GM21423 (cell line): ENCODE measurements at regions not wholly inside any gene's neighbourhood (a gene's known extent, or its start where the extent isn't known, plus 50 kb on each side); places are given as distances from the start of the nearest gene placed in this dataset.
"Not testable (repeated sequence)": the region's sequence is repeated elsewhere in the genome, so short reads cannot be mapped to it uniquely, and the experiment has no call there.

ENCODE experiments used
- ATAC-seq: cut with Tn5 transposase; IDR thresholded peaks from one replicate; pipeline ENCODE4 v1.9.1; 2021; ENCODE audit warnings: mild to moderate bottlenecking, moderate library complexity; ENCODE audit not compliant: unreplicated experiment

DNA sequence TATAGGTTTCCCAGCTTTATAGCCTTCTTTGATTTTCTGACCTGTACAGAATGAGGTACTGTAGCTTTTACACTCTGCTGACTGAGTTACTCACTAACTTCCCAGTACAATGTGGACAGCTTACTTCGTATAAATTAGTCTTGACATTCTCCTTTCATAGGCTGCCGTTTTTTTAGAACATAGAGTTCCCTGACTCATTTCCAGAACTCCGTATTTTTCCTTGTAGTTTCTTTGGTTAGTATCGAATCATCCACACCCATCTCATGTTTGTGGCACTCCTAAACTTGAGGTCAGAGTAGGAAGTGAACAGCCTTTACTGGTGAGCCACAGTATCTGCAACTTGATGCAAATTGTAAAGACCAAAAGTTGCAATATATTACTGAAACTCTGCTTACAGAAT is 303.9 kb downstream of the SLITRK5 start:
- ATAC-seq = no peak

DNA sequence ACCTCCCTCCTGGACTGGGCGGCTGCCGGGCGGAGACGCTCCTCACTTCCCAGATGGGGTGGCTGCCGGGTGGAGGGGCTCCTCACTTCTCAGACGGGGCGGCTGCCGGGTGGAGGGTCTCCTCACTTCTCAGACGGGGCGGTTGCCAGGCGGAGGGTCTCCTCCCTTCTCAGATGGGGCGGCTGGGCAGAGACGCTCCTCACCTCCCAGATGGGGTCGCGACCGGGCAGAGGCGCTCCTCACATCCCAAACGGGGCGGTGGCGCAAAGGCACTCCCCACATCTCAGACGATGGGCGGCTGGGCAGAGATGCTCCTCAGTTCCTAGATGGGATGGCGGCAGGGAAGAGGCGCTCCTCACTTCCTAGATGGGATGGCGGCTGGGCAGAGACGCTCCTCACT is 305.5 kb downstream of the SLITRK5 start:
- ATAC-seq = not testable (repeated sequence)

DNA sequence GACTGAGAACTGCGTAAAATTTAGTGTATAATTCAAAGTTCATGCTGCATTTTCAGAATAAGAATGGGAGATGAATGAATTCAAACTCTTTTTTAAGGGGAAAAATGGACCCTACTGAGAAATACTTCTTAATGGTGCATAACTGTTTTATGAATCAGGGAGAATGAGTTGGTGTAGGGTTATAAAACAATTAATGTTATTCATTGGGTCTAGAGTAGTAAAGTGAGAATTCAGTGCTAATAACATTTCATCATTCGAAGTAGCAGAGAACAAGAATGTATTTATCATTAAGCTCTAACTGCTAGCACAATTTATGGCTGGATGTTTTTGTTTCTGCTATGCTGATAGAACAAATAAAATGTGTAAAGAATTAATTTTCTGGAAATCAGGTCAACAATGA is 310.2 kb downstream of the SLITRK5 start:
- ATAC-seq = no peak

DNA sequence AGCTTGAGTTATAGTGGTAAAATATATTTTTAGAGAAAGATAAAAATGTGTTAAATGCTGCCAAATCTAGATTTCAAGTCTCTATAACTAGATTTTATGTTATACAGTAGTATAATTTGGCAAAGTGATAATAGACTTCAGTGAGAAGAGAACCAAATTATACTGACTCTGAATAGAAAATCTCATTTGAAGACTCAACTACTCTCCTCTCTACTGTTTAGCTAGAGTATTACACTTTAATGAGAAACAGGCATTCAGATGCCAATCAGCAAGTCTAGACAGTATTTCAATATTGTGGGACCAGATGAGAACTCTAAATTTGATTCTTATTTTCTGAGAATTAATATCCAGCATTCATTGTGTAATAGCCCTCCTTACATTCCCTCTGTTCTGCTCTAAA is 311.2 kb downstream of the SLITRK5 start:
- ATAC-seq = no peak

DNA sequence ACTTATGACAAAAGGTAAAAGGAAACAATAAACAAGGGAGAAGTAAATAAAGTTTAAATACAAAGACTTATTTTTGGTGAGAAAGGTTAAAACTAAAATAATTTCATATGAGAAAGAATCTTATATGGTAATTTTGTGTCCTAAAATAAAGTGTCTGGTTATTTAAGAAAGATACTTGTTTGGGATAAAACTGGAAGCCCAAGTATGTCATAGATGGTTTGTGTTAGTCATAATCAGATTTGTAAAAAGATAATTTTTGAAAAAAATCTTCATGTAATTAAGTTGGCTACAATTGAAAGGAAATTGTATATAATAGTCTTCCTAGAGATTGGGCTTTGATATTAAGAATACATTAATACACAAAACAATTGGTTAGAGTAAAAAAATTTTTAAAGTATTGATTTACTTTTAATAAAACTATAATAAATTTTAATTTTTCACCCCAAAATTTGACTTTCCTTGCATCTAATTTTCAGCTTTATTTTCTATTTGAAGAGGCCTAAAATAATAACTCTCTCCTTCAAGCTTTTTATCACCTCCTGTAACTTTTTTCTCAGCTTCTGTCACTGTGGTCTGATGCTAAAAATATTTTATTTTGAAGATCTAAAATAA is 315.6 kb downstream of the SLITRK5 start:
- ATAC-seq = no peak

DNA sequence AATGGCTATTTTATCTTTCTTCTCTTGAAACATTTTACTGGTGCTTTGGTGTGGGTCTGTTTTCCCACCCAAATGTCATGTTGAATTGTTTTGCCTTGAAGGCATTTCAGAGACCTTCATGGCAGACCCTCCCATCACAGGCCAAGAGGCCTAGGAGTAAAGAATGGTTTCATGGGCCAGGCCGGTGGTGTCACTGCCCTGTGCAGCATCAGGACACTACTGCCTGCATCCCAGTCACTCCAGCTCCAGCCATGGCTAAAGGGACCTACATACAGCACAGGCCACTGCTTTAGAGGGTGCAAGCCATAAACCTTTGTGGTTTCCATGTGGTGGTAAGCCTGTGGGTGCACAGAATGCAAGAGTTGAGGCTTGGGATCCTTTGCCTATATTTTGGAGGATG is 326.9 kb downstream of the SLITRK5 start:
- ATAC-seq = no peak

DNA sequence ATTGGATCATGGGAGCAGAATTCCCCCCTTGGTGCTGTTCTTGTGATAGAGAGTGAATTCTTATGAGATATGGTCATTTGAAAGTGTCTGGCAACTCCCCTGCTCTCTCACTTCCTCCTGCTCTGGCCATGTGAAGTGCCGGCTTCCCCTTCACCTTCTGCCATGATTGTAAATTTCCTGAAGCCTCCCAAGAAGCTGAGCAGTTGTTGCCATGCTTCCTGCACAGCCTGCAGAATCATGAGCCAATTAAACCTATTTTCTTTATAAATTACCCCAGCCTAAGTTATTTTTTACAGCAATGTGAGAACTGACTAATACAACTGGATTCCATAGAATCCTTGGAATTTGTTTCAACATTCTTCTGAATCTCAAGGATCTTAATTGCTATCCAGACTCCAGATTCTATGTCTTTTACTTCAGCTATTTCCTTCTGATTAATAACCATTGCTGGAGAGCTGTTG is 328.1 kb downstream of the SLITRK5 start:
- ATAC-seq = no peak

DNA sequence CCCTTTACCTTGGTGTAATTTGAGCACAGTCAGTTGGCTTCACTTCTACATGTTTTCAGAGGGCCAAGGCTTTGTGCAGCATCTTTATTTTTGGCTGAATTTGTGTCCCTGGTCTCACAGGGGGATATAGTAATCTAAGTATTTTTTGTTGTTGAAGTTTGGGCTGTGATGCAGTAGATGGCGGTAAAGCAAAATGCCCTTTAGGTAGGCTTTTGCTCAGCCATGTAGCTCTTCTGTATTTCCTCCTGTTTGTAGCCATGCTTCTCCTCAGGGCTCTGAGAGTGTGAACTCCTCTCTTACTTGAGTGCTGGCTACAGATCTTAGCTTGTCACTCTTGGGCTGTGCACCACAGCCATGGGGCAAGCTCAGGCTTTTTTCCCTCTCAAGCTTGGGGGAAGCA is 328.6 kb downstream of the SLITRK5 start:
- ATAC-seq = no peak

DNA sequence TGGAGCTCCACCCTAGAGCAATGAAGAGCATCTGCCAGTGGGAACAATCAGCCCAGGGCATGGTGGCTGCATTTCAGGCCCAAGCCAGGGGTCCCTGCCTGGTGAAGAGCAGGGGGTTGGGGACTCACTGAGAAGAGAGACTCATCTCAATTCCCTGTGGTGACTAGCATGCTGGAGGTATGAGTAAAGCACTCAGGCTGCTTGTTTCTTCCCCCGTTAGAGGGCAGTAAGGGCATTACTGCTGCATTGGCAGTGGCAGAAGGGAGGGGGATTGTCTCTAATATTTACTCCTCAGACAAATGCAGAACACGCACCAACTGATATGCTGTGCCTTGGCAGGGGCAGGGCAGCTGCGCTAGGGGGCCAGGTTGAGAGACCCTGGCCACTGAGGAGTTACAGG is 329.1 kb downstream of the SLITRK5 start:
- no peak for ATAC-seq

DNA sequence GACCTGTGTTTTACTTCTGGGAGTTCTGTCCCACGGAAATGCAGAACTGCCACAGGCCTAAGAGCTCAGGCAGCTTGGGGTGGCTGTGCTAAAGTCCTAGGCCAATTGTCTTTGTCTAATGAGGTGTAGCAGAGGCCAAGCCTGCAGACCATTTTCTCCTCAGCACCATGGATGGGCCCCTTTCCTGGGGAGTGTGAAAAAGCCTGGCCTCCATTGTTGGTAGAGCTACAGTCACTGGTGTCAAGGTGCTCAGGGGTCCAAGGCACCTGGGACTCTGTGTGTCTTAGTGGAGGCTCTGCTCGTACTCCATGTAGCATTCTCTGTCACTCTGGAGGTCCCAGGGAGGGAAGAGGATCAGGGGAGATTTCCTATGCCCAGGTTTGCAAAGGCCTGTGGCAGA is 329.6 kb downstream of the SLITRK5 start:
- ATAC-seq = no peak

DNA sequence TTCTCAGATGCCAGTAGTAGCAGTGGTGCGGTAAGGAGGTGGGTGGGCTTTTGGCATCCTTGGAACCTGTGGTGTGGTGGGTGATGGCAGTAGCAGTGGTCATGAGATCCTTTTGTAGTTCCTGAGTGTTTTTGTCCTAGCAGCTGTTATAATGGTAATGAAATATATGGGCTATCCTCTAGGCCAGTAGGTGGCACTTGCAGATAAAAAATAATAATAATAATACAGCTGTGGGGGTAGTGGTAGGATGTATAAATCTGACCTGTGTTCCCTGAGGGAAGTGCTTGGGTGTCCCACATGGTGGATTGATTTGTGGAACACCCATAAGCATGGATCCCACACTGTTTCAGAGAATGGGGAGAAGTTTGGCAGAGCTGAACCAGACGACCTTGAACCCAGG is 334.0 kb downstream of the SLITRK5 start:
- ATAC-seq = no peak

DNA sequence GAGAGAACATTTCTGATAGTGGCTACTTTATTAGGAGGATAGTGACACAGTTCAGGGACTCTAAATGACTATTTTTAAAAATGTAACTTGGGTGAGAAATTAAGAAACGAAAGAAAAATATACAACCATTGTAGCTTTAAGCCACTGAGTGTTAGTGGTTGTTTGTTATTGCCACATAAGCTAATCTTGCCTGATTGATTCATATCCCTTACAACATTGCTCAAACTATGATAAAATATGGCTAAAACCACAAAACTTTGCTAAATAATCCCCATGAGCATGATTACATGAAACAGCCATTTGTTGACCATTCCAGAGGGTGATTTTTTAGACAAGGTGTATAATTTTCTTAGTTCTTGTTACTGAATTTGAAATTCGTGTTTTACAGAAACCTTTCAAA is 343.4 kb downstream of the SLITRK5 start:
- no peak for ATAC-seq

DNA sequence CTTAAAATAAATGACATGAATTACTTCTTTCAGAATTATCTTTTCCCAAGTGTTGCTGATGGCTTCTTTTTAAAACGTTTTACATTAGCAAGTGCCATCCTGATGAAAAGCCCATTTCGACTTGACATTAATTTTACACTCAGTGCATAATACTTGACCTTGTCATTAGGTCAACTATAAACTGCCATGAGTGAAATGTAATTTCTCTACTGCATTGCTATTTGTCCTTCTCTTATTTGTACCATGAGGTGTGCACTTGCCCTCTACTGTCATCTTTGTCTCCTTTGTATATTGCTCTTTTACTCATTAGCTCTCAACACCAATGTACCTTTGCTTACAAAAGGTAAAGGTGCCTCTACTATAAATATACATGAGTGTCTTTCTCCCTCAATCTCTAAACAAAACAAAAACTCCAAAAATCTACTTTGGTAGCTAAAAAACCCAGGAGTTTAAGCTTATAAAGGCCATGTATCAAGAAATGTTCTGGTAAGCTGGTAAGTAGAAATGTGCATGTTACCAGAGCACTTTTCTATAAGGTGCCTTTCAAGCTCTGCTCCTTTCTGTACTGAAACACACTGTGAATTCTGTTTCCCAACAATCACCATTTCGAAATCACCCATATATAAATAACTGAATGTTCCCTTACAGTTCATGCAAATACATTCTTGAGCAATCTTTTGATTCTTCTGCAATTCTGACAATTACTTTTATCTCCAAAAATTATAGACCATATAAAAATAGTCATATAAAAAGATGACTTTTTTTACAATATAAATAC is 351.4 kb downstream of the SLITRK5 start:
- no peak for ATAC-seq

DNA sequence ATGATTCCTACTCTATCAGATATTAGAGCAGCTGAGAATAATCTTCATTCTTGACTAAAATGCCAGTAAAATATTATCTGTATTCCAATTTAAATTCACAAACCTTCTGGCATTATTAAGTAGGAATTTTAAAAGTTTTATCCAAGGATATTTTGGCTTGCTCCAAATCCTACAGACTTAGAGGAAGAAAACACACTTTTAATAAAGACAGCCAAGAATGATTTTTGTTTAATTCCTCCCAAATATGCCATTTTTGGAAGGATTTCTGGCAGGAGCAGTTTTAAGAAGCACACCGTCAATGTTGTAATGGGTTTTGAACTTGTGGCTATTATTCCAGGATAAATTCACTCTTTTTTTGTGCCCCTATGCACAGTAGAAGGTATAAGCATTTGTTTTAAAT is 355.1 kb downstream of the SLITRK5 start:
- no peak for ATAC-seq

DNA sequence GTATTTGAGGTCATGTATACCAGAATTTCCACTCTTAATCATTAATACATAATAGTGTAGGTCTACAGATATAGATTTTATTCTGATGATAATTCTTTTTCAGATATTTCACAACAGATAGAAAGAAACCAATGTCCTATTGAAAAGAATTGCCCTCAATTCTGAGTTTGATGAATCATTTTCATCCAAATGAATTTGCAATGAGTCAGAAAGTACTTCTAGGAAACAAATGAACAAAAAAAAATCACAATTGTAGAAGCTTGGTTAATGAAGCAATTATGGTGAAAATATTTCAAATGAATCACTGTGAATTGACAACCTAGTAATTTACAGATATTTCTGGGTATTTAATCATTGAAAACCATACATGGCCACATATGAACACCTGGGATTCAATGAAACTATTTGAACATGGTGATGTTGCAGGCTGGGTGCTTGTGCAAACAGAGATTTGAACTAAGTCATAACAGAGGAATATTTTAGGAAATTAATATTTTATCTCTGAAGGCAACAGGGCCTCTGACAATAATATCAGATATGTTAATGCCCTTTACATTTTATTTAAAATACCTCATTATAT is 360.9 kb downstream of the SLITRK5 start:
- no peak for ATAC-seq

DNA sequence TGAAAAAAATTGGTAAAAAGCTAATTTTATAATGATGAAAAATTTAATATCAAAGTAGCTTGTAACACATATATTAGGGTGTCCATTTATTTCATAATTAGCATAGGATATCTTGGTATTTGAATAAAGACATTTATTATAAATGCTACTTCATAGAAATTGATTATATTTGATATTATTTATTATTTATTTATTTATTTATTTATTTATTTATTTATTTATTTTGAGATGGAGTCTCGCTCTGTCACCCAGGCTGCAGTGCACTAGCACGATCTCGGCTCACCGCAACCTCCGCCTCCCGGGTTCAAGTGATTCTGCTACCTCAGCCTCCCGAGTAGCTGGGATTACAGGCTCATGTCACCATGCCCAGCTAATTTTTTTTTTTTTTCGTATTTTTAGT is 365.0 kb downstream of the SLITRK5 start:
- ATAC-seq = not testable (repeated sequence)

DNA sequence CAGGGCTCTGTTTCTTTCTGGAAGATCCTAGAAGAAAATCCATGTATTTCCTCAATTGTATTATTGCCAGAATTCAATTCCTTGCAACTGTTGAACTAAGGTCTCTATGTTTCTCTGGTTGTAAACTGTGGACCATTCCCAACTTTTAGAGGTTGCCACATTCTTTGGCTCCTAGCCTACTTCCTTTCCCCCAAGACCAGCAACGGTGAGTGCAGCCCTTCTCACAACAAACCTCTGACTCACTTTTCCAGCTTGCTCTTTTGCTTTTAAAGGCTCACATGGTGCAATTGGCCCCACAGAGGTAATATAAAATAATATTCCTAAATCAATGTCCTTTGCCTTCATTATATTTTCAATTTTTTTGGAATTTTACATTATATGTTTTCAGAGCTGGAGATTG is 371.3 kb downstream of the SLITRK5 start:
- no peak for ATAC-seq

DNA sequence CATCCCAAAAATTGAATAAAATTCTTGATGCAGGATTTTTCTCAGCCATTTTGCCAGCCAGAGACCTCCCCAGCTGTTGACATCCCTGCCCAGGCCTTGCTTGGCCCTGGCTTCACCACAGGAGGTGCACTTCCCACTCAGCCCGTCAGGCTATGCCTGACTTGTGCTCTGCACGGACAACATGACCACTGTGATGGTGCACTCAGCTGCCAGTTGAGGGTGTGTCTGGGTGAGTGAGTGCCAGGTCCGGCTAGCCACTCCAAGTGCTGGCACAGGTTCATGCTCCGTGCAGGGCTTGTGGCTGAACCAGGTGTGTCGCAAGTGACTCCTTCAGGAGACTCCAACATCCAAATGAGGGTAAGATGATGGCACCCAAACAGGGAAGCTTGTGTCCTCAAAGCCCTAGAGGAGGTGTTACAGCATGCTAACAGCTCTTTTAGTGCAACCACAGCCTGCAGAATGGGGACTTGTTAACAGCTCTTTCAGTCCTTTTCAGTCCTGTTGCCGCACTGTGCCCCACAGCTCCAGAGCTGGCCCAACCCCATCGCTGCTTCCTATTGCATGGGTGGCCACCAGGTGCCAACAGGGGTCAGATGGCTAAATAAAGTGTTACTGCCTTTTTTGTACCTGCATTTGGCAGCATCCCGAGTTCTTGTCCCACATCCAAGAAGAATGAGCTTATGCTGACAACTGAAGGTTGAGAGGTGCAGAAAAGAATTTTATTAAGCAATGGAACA is 380.7 kb downstream of the SLITRK5 start:
- no peak for ATAC-seq

DNA sequence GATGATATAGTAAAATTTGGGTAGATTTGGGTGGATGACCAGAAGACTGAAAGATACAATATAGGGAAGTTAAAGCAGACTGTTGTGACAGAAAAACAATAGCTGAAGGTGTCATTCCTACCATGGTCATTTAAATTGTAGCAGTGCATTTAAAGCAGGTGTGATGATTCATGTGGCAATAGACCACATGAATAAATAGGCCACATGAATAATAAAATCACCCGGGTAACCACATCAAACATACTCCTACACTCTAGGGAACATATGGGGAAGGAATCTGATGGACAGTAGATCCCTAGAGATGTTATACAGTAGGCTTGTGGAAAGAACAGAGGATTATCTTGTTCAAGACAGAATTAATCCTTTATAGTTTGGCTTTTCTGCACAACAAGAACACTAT is 392.6 kb downstream of the SLITRK5 start:
- no peak for ATAC-seq

DNA sequence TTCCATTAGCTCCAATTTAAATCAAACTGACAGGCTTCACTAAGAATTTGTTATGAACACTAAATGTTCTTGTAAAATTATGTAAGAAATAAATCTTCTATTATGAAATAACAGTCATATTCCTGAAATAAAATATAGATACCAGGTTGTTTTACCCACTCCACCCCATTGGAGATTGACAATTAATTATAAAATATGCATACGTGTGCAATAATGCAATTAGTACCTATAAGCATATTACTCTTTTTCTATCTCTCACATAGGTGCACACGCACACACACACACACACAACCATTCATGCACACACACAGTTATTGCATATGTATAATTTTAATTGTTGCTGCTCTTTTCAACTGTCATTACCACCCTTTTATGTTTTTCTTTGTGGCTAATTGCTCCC is 395.7 kb downstream of the SLITRK5 start:
- no peak for ATAC-seq

DNA sequence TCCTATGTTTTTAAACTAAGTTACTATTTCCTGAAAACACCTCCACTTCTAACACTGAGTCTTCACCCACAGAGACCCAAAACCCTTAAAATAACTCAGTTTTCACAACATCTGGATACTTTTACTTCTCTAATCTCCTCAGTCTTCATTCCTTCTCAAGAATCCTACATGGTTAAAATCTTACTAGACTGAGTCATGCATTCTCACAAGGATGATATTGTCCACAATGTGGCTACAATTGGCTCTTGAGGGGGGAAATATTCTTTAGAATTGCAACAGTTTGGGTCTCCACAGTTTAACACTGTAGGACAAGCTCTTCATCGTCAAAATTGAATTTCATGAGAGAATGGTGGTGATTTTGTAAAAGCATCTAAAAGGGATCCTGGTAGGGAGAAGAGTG is 397.1 kb downstream of the SLITRK5 start:
- no peak for ATAC-seq

DNA sequence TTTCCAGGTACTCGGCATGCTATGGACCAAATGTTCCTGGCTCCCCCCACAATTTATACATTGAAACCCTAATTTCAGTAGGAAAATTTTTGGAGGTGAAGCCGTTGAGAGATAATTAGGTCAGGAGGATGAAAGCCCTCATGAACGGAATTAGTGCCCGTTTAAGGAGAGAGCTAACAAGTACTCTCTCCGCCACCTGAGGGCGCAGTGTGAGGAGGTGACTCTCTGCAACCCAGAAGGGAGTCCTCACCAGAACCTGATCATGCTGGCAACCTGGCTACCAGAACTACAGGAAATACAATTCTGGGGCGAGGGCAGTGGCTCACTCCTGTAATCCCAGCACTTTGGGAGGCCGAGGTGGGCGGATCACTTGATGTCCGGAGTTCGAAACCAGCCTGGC is 397.8 kb downstream of the SLITRK5 start:
- ATAC-seq = no peak
